GM12892 (cell line): ENCODE measurements at regions not wholly inside any gene's neighbourhood (a gene's known extent, or its start where the extent isn't known, plus 50 kb on each side); places are given as distances from the start of the nearest gene placed in this dataset.

Experiments used
- POLR2A ChIP-seq: IDR thresholded peaks from 2 replicates; pipeline ENCODE4 v1.6.1; 2011; ENCODE audit warnings: low read depth, low read length, control low read depth
- POLR2AphosphoS5 ChIP-seq: IDR thresholded peaks from 2 replicates; pipeline ENCODE4 v1.6.1; 2011; ENCODE audit warnings: low read depth, low read length, control low read depth

- no peak for TF ChIP-seq POLR2A
- no peak for TF ChIP-seq POLR2AphosphoS5
These were observed 174.2 kb upstream of the FAM20A start for GRCh38 chr17:68775318-68775717.
